ENCODE measurements at regions not wholly inside any gene's neighbourhood (a gene's known extent, or its start where the extent isn't known, plus 50 kb on each side); places are given as distances from the start of the nearest gene placed in this dataset.

- TF ChIP-seq MAZ (IDR thresholded peaks at IDR 0.05; ENCODE audit: borderline replicate concordance, low read depth, low read length): no peak
- TF ChIP-seq, protein P1, sequence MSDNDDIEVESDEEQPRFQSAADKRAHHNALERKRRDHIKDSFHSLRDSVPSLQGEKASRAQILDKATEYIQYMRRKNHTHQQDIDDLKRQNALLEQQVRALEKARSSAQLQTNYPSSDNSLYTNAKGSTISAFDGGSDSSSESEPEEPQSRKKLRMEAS (IDR thresholded peaks at IDR 0.05): peak; percentile 95
- TF ChIP-seq, protein P2, sequence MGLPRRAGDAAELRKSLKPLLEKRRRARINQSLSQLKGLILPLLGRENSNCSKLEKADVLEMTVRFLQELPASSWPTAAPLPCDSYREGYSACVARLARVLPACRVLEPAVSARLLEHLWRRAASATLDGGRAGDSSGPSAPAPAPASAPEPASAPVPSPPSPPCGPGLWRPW (IDR thresholded peaks at IDR 0.05): no peak
- TF ChIP-seq RAD21 (conservative IDR thresholded peaks at IDR 0.05 in 1 of 2, IDR thresholded peaks at IDR 0.05 in 1 of 2): no peak; a peak in 2 of 5 replicates
- no peak for TF ChIP-seq EHF (CRISPR knock-in tag; IDR thresholded peaks at IDR 0.05)
- no peak for TF ChIP-seq HDAC2 (IDR thresholded peaks at IDR 0.05)
- TF ChIP-seq, protein P3, sequence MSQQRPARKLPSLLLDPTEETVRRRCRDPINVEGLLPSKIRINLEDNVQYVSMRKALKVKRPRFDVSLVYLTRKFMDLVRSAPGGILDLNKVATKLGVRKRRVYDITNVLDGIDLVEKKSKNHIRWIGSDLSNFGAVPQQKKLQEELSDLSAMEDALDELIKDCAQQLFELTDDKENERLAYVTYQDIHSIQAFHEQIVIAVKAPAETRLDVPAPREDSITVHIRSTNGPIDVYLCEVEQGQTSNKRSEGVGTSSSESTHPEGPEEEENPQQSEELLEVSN (IDR thresholded peaks at IDR 0.05; ENCODE audit: borderline replicate concordance, low read depth): peak; percentile 94
- no peak for TF ChIP-seq EHMT2 (IDR thresholded peaks at IDR 0.05; ENCODE audit: low read depth)
- TF ChIP-seq SMC3 (IDR thresholded peaks at IDR 0.05): peak; percentile 24; the same call in 1 of the 3 replicates
- no peak for TF ChIP-seq BHLHE40 (IDR thresholded peaks at IDR 0.05; ENCODE audit: low read depth, low read length)
- no peak for TF ChIP-seq NR3C1 (IDR thresholded peaks at IDR 0.05)
- no peak for TF ChIP-seq PBX3 (IDR thresholded peaks at IDR 0.05)
- TF ChIP-seq CBX8 (IDR thresholded peaks at IDR 0.05): no peak
- TF ChIP-seq, protein P4, sequence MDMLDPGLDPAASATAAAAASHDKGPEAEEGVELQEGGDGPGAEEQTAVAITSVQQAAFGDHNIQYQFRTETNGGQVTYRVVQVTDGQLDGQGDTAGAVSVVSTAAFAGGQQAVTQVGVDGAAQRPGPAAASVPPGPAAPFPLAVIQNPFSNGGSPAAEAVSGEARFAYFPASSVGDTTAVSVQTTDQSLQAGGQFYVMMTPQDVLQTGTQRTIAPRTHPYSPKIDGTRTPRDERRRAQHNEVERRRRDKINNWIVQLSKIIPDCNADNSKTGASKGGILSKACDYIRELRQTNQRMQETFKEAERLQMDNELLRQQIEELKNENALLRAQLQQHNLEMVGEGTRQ (IDR thresholded peaks at IDR 0.05): no peak
- TF ChIP-seq CHD2 (IDR thresholded peaks at IDR 0.05; ENCODE audit: low read length, partially characterized antibody): no peak
- TF ChIP-seq JUNB (IDR thresholded peaks at IDR 0.05): no peak
- TF ChIP-seq TP53 (CRISPR knock-in tag; IDR thresholded peaks at IDR 0.05): no peak
- no peak for TF ChIP-seq KDM1A (IDR thresholded peaks at IDR 0.05; ENCODE audit: low read depth)
- no peak for TF ChIP-seq JUN (IDR thresholded peaks at IDR 0.05)
- TF ChIP-seq ZC3H11A (IDR thresholded peaks at IDR 0.05): no peak
- TF ChIP-seq CTCF (IDR thresholded peaks at IDR 0.05): peak; percentile 36; the same call in 2 of the 3 replicates
- no peak for TF ChIP-seq CHD4 (IDR thresholded peaks at IDR 0.05; ENCODE audit: borderline replicate concordance)
- no peak for TF ChIP-seq HOXA7 (CRISPR knock-in tag; IDR thresholded peaks at IDR 0.05)
These were observed 67.3 kb upstream of the AKT3 start (continued) for GRCh38 chr1:243917177-243917862.

- WGBS (ENCODE audit: missing lambda C conversion rate): 35% methylated on average over 4 of the region's 4 CpGs
- DNase-seq (ENCODE audit: low read depth in 1 of 2, low spot score in 1 of 2): no peak
- ChIA-PET POLR2A (interaction anchor here (1.3 to 2.1 kb wide), 2 partner anchors 28 to 132 kb away, joined by 4 to 6 read pairs; no protein-coding TSS in a partner anchor), CTCF (no interaction called here)
- Histone ChIP-seq H3K4me3 (no peak overlapping the region), H3K4me1 (peaks cover 19% of the 10 kb centered on the region), H3K4me2 (peak overlapping the region; percentile 74), H3K27ac (no peak overlapping the region), H3K9me3 (no peaks in the 10 kb centered on the region)
- TF ChIP-seq CBX8 (IDR thresholded peaks at IDR 0.05): no peak
- TF ChIP-seq MAZ (IDR thresholded peaks at IDR 0.05; ENCODE audit: borderline replicate concordance, low read depth, low read length): no peak
- TF ChIP-seq, protein P5, sequence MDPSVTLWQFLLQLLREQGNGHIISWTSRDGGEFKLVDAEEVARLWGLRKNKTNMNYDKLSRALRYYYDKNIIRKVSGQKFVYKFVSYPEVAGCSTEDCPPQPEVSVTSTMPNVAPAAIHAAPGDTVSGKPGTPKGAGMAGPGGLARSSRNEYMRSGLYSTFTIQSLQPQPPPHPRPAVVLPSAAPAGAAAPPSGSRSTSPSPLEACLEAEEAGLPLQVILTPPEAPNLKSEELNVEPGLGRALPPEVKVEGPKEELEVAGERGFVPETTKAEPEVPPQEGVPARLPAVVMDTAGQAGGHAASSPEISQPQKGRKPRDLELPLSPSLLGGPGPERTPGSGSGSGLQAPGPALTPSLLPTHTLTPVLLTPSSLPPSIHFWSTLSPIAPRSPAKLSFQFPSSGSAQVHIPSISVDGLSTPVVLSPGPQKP (IDR thresholded peaks at IDR 0.05; ENCODE audit: low read depth, low read length): no peak
- TF ChIP-seq ZNF302 (CRISPR knock-in tag; IDR thresholded peaks at IDR 0.05): no peak
- TF ChIP-seq, protein P2 (IDR thresholded peaks at IDR 0.05): no peak
- ATAC-seq: no peak
- FAIRE-seq: no peak
These were observed 66.1 kb upstream of the AKT3 start for GRCh38 chr1:243916160-243916559.
